ENCODE measurements at regions not wholly inside any gene's neighbourhood (a gene's known extent, or its start where the extent isn't known, plus 50 kb on each side); places are given as distances from the start of the nearest gene placed in this dataset.

DNA sequence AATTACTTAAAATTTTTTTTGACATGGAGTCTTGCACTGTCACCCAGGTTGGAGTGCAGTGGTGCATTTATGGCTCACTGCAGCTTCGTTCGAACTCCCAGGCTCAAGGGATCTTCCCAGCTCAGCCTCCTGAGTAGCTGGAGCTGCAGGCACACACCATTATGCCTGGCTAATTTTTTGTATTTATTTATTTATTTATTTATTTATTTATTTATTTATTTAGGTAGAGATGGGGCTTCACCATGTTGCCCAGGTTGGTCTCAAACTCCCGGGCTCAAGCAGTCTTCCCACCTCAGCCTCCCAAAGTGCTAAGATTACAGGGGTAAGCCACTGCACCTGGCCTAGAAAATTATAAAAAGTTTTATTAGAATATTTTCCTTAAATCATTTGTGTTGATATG, 73.6 kb downstream of the DACT1 start:
- TF ChIP-seq POLR2A (IDR thresholded peaks at IDR 0.05; ENCODE audit: low read depth, low read length) (no peak), EZH2 (IDR thresholded peaks at IDR 0.05; ENCODE audit: borderline replicate concordance, low read depth, low read length, severe bottlenecking) (no peak), JUN (IDR thresholded peaks at IDR 0.05; ENCODE audit: borderline replicate concordance, insufficient read depth, insufficient read length, low read depth) (no peak), MYC (IDR thresholded peaks at IDR 0.05; ENCODE audit: low read depth, low read length) (no peak), POLR2AphosphoS5 (IDR thresholded peaks at IDR 0.05; ENCODE audit: insufficient read depth, low read depth, low read length) (no peak), GATA2 (IDR thresholded peaks at IDR 0.05; ENCODE audit: insufficient read depth, insufficient read length, low read depth, low read length) (no peak), FOS (IDR thresholded peaks at IDR 0.05; ENCODE audit: borderline replicate concordance, insufficient read depth, low read length) (no peak)
- TF ChIP-seq, protein P1, sequence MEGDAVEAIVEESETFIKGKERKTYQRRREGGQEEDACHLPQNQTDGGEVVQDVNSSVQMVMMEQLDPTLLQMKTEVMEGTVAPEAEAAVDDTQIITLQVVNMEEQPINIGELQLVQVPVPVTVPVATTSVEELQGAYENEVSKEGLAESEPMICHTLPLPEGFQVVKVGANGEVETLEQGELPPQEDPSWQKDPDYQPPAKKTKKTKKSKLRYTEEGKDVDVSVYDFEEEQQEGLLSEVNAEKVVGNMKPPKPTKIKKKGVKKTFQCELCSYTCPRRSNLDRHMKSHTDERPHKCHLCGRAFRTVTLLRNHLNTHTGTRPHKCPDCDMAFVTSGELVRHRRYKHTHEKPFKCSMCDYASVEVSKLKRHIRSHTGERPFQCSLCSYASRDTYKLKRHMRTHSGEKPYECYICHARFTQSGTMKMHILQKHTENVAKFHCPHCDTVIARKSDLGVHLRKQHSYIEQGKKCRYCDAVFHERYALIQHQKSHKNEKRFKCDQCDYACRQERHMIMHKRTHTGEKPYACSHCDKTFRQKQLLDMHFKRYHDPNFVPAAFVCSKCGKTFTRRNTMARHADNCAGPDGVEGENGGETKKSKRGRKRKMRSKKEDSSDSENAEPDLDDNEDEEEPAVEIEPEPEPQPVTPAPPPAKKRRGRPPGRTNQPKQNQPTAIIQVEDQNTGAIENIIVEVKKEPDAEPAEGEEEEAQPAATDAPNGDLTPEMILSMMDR (IDR thresholded peaks at IDR 0.05; ENCODE audit: extremely low read depth in 1 of 2, insufficient read depth in 1 of 2, low read depth in 1 of 2, low read length in 2 of 2), result no peak
- TF ChIP-seq, protein P2, sequence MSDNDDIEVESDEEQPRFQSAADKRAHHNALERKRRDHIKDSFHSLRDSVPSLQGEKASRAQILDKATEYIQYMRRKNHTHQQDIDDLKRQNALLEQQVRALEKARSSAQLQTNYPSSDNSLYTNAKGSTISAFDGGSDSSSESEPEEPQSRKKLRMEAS (IDR thresholded peaks at IDR 0.05; ENCODE audit: insufficient read depth, insufficient read length), result no peak
- DNase-seq (ENCODE audit: low read depth, low spot score), result no peak
- Histone ChIP-seq H3K4me2 (ENCODE audit: insufficient read depth, low read length) (no peak overlapping the region), H3K27ac (ENCODE audit: insufficient read depth, low read depth, low read length) (no peak overlapping the region), H3K27me3 (ENCODE audit: control insufficient read depth in 2 of 2, insufficient read depth in 2 of 2, low read length in 2 of 2) (peaks cover 0 to 4% of the 10 kb centered on the region in 2 experiments), H3K79me2 (ENCODE audit: control insufficient read depth, insufficient read depth, low read length) (no peaks in the 10 kb centered on the region), H3K4me1 (ENCODE audit: control insufficient read depth, extremely low read depth, insufficient read depth, low read length) (no peaks in the 10 kb centered on the region), H3K4me3 (replicated peaks in 1 of 3; ENCODE audit: insufficient read depth in 1 of 3, low read depth in 1 of 3, low read length in 3 of 3) (no peak overlapping the region), H4K20me1 (replicated peaks; ENCODE audit: control insufficient read depth, extremely low read depth, insufficient read depth, low read length) (no peaks in the 10 kb centered on the region), H3K9ac (replicated peaks; ENCODE audit: extremely low read depth, insufficient read depth, low read length) (no peak overlapping the region), H3K9me1 (replicated peaks; ENCODE audit: control insufficient read depth, extremely low read depth, insufficient read depth, low read length) (no peaks in the 10 kb centered on the region), H3K36me3 (ENCODE audit: control insufficient read depth in 2 of 2, extremely low read depth in 1 of 2, insufficient read depth in 2 of 2, low read length in 2 of 2) (no peaks in the 10 kb centered on the region), H3K9me3 (replicated peaks; ENCODE audit: control insufficient read depth, insufficient read depth, low read length) (no peaks in the 10 kb centered on the region), H2AFZ (ENCODE audit: low read depth, low read length) (no peak overlapping the region)
- BruUV-seq (replicated peaks), result no TSS peak
- intact Hi-C loops (cut with micrococcal nuclease) (no loop called here), dilution Hi-C loops (cut with MboI; ENCODE audit: extremely low pct_ligation_motif_present, low sequenced_read_pairs) (no loop called here)
- POLR2A ChIA-PET, result no interaction called here
- no peak for FAIRE-seq
- CTCF ChIA-PET, result no interaction called here
